ENCODE measurements at regions not wholly inside any gene's neighbourhood (a gene's known extent, or its start where the extent isn't known, plus 50 kb on each side); places are given as distances from the start of the nearest gene placed in this dataset.

DNA sequence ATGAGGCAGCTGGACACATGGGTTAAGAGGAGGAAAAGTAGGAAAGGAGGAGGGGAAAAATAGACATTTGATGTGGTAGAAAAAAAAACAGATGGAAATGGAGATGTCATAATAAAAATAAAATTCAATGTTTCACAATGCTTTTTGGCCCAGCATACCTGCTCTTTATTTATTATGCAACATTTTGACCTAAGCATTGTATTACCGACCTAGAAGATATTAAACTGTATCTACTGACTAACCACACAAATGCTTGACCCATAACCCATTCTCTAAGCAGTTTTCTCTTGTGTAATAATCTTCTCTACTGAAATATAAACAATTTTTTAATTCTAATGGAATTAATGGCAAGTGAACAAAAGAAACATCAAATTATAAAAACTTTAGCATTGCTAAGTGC lies 362.3 kb downstream of the FBXO15 start:
- Histone ChIP-seq H2AFZ (ENCODE audit: low read length) (no peak overlapping the region), H3K27ac (ENCODE audit: insufficient read depth, low read length) (no peak overlapping the region), H3K9ac (ENCODE audit: insufficient read depth, low read length) (no peak overlapping the region), H3K4me3 (replicated peaks in 1 of 4; ENCODE audit: control extremely low read depth in 1 of 4, insufficient read depth in 1 of 4, low read depth in 3 of 4, low read length in 4 of 4) (no peak overlapping the region), H3K27me3 (ENCODE audit: control insufficient read depth, insufficient read depth, low read length) (no peaks in the 10 kb centered on the region), H3K36me3 (ENCODE audit: control insufficient read depth, insufficient read depth, low read length) (no peaks in the 10 kb centered on the region), H3K79me2 (ENCODE audit: control insufficient read depth, insufficient read depth, low read length) (no peaks in the 10 kb centered on the region), H3K9me3 (ENCODE audit: control insufficient read depth, insufficient read depth, low read depth, low read length) (no peaks in the 10 kb centered on the region), H3K4me1 (ENCODE audit: control insufficient read depth, extremely low read depth, insufficient read depth, low read length) (no peaks in the 10 kb centered on the region), H4K20me1 (ENCODE audit: control insufficient read depth, extremely low read depth, insufficient read depth, low read length) (no peaks in the 10 kb centered on the region), H3K4me2 (ENCODE audit: extremely low read depth, insufficient read depth, low read length) (no peak overlapping the region)
- DNase-seq (ENCODE audit: low read depth in 2 of 2), result peak; percentile 53 to 56
- no peak for TF ChIP-seq EZH2 (IDR thresholded peaks at IDR 0.05; ENCODE audit: low read length, missing control alignments)
- TF ChIP-seq, protein P1, sequence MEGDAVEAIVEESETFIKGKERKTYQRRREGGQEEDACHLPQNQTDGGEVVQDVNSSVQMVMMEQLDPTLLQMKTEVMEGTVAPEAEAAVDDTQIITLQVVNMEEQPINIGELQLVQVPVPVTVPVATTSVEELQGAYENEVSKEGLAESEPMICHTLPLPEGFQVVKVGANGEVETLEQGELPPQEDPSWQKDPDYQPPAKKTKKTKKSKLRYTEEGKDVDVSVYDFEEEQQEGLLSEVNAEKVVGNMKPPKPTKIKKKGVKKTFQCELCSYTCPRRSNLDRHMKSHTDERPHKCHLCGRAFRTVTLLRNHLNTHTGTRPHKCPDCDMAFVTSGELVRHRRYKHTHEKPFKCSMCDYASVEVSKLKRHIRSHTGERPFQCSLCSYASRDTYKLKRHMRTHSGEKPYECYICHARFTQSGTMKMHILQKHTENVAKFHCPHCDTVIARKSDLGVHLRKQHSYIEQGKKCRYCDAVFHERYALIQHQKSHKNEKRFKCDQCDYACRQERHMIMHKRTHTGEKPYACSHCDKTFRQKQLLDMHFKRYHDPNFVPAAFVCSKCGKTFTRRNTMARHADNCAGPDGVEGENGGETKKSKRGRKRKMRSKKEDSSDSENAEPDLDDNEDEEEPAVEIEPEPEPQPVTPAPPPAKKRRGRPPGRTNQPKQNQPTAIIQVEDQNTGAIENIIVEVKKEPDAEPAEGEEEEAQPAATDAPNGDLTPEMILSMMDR (conservative IDR thresholded peaks at IDR 0.05 in 1 of 2, IDR thresholded peaks at IDR 0.05 in 1 of 2; ENCODE audit: low read depth in 1 of 2, low read length in 2 of 2), result no peak

DNA sequence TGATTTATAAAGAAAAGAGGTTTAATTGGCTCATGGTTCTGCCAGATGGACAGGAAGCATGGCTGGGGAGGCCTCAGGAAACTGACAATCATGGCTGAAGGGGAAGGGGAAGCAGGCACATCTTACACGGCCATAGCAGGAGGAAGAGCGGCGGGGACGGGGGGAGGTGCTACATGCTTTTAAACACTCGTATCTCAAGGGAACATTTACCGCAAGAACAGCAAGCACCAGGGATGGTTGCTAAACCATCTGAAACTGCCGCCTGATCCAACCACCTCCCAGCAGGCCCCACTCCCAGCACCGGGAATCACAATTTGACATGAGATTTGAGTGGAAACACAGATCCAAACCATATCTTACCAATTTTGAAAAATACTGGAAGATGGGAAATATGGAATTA lies 362.8 kb downstream of the FBXO15 start:
- no peaks in the 10 kb centered on the region for H3K36me3 ChIP-seq (ENCODE audit: control insufficient read depth, insufficient read depth, low read length)
- H4K20me1 ChIP-seq (ENCODE audit: control insufficient read depth, extremely low read depth, insufficient read depth, low read length), result no peaks in the 10 kb centered on the region
- no peak overlapping the region for H3K9ac ChIP-seq (ENCODE audit: insufficient read depth, low read length)
- DNase-seq (ENCODE audit: low read depth in 2 of 2), result no peak
- H3K27ac ChIP-seq (ENCODE audit: insufficient read depth, low read length), result no peak overlapping the region
- H3K27me3 ChIP-seq (ENCODE audit: control insufficient read depth, insufficient read depth, low read length), result no peaks in the 10 kb centered on the region
- no peak overlapping the region for H3K4me3 ChIP-seq (replicated peaks in 1 of 4; ENCODE audit: control extremely low read depth in 1 of 4, insufficient read depth in 1 of 4, low read depth in 3 of 4, low read length in 4 of 4)
- H3K79me2 ChIP-seq (ENCODE audit: control insufficient read depth, insufficient read depth, low read length), result no peaks in the 10 kb centered on the region
- H3K9me3 ChIP-seq (ENCODE audit: control insufficient read depth, insufficient read depth, low read depth, low read length), result no peaks in the 10 kb centered on the region
- H2AFZ ChIP-seq (ENCODE audit: low read length), result no peak overlapping the region
- H3K4me2 ChIP-seq (ENCODE audit: extremely low read depth, insufficient read depth, low read length), result no peak overlapping the region
- H3K4me1 ChIP-seq (ENCODE audit: control insufficient read depth, extremely low read depth, insufficient read depth, low read length), result no peaks in the 10 kb centered on the region
- TF ChIP-seq, protein P1 (conservative IDR thresholded peaks at IDR 0.05 in 1 of 2, IDR thresholded peaks at IDR 0.05 in 1 of 2; ENCODE audit: low read depth in 1 of 2, low read length in 2 of 2), result no peak
- no peak for TF ChIP-seq EZH2 (IDR thresholded peaks at IDR 0.05; ENCODE audit: low read length, missing control alignments)

DNA sequence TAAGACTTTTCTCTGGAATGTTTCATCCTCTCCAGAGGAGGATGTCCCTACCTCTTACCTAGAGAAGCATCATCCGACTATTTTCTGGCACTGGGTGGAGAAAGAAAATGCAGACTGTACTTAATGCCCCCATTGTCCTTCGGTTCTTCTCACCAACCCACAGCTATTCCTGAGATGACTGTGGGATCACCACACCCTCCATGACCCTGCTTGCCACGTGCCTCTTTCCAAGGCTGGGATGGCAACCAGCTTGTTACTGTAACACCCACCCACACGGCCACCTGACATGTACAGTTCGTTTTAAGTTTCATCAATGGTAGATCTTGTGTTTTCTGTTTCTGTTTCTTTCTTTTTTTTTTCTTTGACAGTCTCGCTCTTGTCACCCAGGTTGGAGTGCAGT lies 365.2 kb downstream of the FBXO15 start:
- no peak for TF ChIP-seq EZH2 (IDR thresholded peaks at IDR 0.05; ENCODE audit: low read length, missing control alignments)
- TF ChIP-seq, protein P1 (conservative IDR thresholded peaks at IDR 0.05 in 1 of 2, IDR thresholded peaks at IDR 0.05 in 1 of 2; ENCODE audit: low read depth in 1 of 2, low read length in 2 of 2), result no peak
- H3K36me3 ChIP-seq (ENCODE audit: control insufficient read depth, insufficient read depth, low read length), result no peaks in the 10 kb centered on the region
- no peaks in the 10 kb centered on the region for H3K4me1 ChIP-seq (ENCODE audit: control insufficient read depth, extremely low read depth, insufficient read depth, low read length)

More for the DNA sequence above, 365.2 kb downstream of the FBXO15 start:
- DNase-seq (ENCODE audit: low read depth in 2 of 2), result no peak
- H4K20me1 ChIP-seq (ENCODE audit: control insufficient read depth, extremely low read depth, insufficient read depth, low read length), result no peaks in the 10 kb centered on the region
- no peaks in the 10 kb centered on the region for H3K79me2 ChIP-seq (ENCODE audit: control insufficient read depth, insufficient read depth, low read length)
- H3K4me3 ChIP-seq (replicated peaks in 1 of 4; ENCODE audit: control extremely low read depth in 1 of 4, insufficient read depth in 1 of 4, low read depth in 3 of 4, low read length in 4 of 4), result no peak overlapping the region
- no peak overlapping the region for H3K4me2 ChIP-seq (ENCODE audit: extremely low read depth, insufficient read depth, low read length)
- no peak overlapping the region for H3K27ac ChIP-seq (ENCODE audit: insufficient read depth, low read length)
- H3K27me3 ChIP-seq (ENCODE audit: control insufficient read depth, insufficient read depth, low read length), result no peaks in the 10 kb centered on the region
- H3K9ac ChIP-seq (ENCODE audit: insufficient read depth, low read length), result no peak overlapping the region
- H2AFZ ChIP-seq (ENCODE audit: low read length), result no peak overlapping the region
- no peaks in the 10 kb centered on the region for H3K9me3 ChIP-seq (ENCODE audit: control insufficient read depth, insufficient read depth, low read depth, low read length)

Measured in fibroblast of lung (primary cell).